OCI-LY3 (cell line): ENCODE measurements at regions not wholly inside any gene's neighbourhood (a gene's known extent, or its start where the extent isn't known, plus 50 kb on each side); places are given as distances from the start of the nearest gene placed in this dataset.

ENCODE experiments used
- EZH2phosphoT487 ChIP-seq: fragments of 200-600 bp; shearing (Covaris generic); IDR thresholded peaks from 2 replicates; pipeline ENCODE4 v1.6.1; 2018; ENCODE audit warnings: antibody characterized with exemption, mixed run types, low read depth
- TF ChIP-seq, protein P1 (sequence below): fragments of 200-600, 300-600 bp; sonication (generic); IDR thresholded peaks from 2 replicates; pipeline ENCODE4 v1.5.1; 2014; ENCODE audit warnings: antibody characterized with exemption, low read length, low read depth

DNA sequence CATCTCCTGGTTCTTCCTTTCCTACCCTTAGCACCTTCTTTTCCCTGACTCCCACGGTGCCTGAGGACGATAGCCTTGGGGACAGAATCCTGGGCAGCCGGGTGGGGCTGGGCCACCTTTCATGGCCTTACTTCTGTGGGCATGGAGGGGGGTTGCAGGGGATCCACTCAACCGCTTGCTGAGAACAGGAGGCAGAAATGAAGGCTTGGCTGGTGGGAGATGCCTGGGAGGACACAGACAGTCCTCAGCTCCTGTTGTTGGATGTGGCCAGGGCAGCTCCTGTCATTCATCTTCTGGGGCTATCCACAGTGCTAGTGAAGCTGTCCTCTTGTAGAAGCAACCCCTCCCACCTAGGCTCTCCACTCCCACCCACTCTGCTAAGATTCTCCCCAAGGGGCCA, 95.5 kb upstream of the CELF4 start:
- TF ChIP-seq EZH2phosphoT487, result no peak
- TF ChIP-seq, protein P1, sequence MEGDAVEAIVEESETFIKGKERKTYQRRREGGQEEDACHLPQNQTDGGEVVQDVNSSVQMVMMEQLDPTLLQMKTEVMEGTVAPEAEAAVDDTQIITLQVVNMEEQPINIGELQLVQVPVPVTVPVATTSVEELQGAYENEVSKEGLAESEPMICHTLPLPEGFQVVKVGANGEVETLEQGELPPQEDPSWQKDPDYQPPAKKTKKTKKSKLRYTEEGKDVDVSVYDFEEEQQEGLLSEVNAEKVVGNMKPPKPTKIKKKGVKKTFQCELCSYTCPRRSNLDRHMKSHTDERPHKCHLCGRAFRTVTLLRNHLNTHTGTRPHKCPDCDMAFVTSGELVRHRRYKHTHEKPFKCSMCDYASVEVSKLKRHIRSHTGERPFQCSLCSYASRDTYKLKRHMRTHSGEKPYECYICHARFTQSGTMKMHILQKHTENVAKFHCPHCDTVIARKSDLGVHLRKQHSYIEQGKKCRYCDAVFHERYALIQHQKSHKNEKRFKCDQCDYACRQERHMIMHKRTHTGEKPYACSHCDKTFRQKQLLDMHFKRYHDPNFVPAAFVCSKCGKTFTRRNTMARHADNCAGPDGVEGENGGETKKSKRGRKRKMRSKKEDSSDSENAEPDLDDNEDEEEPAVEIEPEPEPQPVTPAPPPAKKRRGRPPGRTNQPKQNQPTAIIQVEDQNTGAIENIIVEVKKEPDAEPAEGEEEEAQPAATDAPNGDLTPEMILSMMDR, result no peak
